Chondrocyte (in vitro differentiated cells): ENCODE measurements at regions not wholly inside any gene's neighbourhood (a gene's known extent, or its start where the extent isn't known, plus 50 kb on each side); places are given as distances from the start of the nearest gene placed in this dataset.
"Not testable (repeated sequence)": the region's sequence is repeated elsewhere in the genome, so short reads cannot be mapped to it uniquely, and the experiment has no call there.

Experiments
- DNase-seq: peaks from one replicate; pipeline ENCODE4 v3.0.0; 2021; ENCODE audit warnings: mixed read lengths, low spot score
- H3K27ac Mint-ChIP-seq: one replicate; pipeline ENCODE4 v1.8.0; 2021; ENCODE audit warnings: mild to moderate bottlenecking, moderate library complexity, mixed read lengths; ENCODE audit not compliant: unreplicated experiment
- H3K27me3 Mint-ChIP-seq: 2 replicates; pipeline ENCODE4 v1.8.0; 2021; ENCODE audit warnings: low read depth, mixed read lengths
- H3K36me3 Mint-ChIP-seq: 2 replicates; pipeline ENCODE4 v1.8.0; 2021; ENCODE audit warnings: low read depth, mixed read lengths
- H3K4me1 Mint-ChIP-seq: 2 replicates; pipeline ENCODE4 v1.8.0; 2021; ENCODE audit warnings: low read depth, mild to moderate bottlenecking, mixed read lengths
- H3K4me3 Mint-ChIP-seq: one replicate; pipeline ENCODE4 v1.8.0; 2021; ENCODE audit warnings: mild to moderate bottlenecking, moderate library complexity, mixed read lengths; ENCODE audit not compliant: unreplicated experiment
- H3K9me3 Mint-ChIP-seq: 2 replicates; pipeline ENCODE4 v1.8.0; 2021; ENCODE audit warnings: low read depth, mixed read lengths
- CTCF ChIP-seq: fragments of 200-600 bp; sonication (generic); IDR thresholded peaks from 2 replicates; pipeline ENCODE4 v1.5.0; 2021; ENCODE audit warnings: antibody characterized with exemption, mild to moderate bottlenecking, moderate library complexity

- no peak overlapping the region for H3K4me3 Mint-ChIP-seq
- no peaks in the 10 kb centered on the region for H3K4me1 Mint-ChIP-seq
- no peak overlapping the region for H3K27ac Mint-ChIP-seq
- H3K9me3 Mint-ChIP-seq = peaks cover 4% of the 10 kb centered on the region
- TF ChIP-seq CTCF = no peak
- no peaks in the 10 kb centered on the region for H3K27me3 Mint-ChIP-seq
- DNase-seq = no peak
- no peaks in the 10 kb centered on the region for H3K36me3 Mint-ChIP-seq
Measured at GRCh38 chr11:23869671-23870070, 627.2 kb upstream of the LUZP2 start.

GRCh38 chr11:23873406-23873805, 623.4 kb upstream of the LUZP2 start:
- no peak for DNase-seq
- Mint-ChIP-seq H3K4me1 (peaks cover 7% of the 10 kb centered on the region), H3K36me3 (no peaks in the 10 kb centered on the region), H3K27me3 (no peaks in the 10 kb centered on the region), H3K4me3 (no peak overlapping the region), H3K9me3 (peaks cover 4% of the 10 kb centered on the region), H3K27ac (no peak overlapping the region)
- TF ChIP-seq CTCF = no peak

- DNase-seq = no peak
- Mint-ChIP-seq H3K9me3 (no peaks in the 10 kb centered on the region), H3K4me3 (no peak overlapping the region), H3K27me3 (no peaks in the 10 kb centered on the region), H3K4me1 (peaks cover 9% of the 10 kb centered on the region), H3K36me3 (no peaks in the 10 kb centered on the region), H3K27ac (no peak overlapping the region)
- no peak for TF ChIP-seq CTCF
Measured at GRCh38 chr11:23875176-23875850, 621.5 kb upstream of the LUZP2 start.

- DNase-seq = peak; percentile 68
- not testable (repeated sequence) for H3K4me3 Mint-ChIP-seq, H3K36me3 Mint-ChIP-seq, H3K9me3 Mint-ChIP-seq, H3K27me3 Mint-ChIP-seq, H3K4me1 Mint-ChIP-seq, H3K27ac Mint-ChIP-seq
Measured at GRCh38 chr11:23883426-23884048, 613.3 kb upstream of the LUZP2 start.

- Mint-ChIP-seq H3K4me3 (no peak overlapping the region), H3K27ac (no peak overlapping the region), H3K9me3 (peaks cover 3% of the 10 kb centered on the region), H3K4me1 (peaks cover 5% of the 10 kb centered on the region), H3K27me3 (no peaks in the 10 kb centered on the region), H3K36me3 (no peaks in the 10 kb centered on the region)
- DNase-seq = no peak
- TF ChIP-seq CTCF = no peak
Measured at GRCh38 chr11:23884341-23884740, 612.5 kb upstream of the LUZP2 start.

- no peak overlapping the region for H3K27ac Mint-ChIP-seq
- TF ChIP-seq CTCF = no peak
- peaks cover 3% of the 10 kb centered on the region for H3K4me1 Mint-ChIP-seq
- DNase-seq = no peak
- no peaks in the 10 kb centered on the region for H3K27me3 Mint-ChIP-seq
- no peaks in the 10 kb centered on the region for H3K36me3 Mint-ChIP-seq
- H3K9me3 Mint-ChIP-seq = peaks cover 3% of the 10 kb centered on the region
- no peak overlapping the region for H3K4me3 Mint-ChIP-seq
Measured at GRCh38 chr11:23885801-23886200, 611.1 kb upstream of the LUZP2 start.

GRCh38 chr11:23887122-23887521, 609.7 kb upstream of the LUZP2 start:
- not testable (repeated sequence) for H3K27me3 Mint-ChIP-seq, H3K4me1 Mint-ChIP-seq, H3K36me3 Mint-ChIP-seq, H3K27ac Mint-ChIP-seq, DNase-seq, H3K9me3 Mint-ChIP-seq, H3K4me3 Mint-ChIP-seq
